GM08714 (cell line): ENCODE measurements at regions not wholly inside any gene's neighbourhood (a gene's known extent, or its start where the extent isn't known, plus 50 kb on each side); places are given as distances from the start of the nearest gene placed in this dataset.

Experiments used
- H3K4me3 ChIP-seq: fragments of 200-500 bp; sonication (Bioruptor generic); 2 replicates; pipeline ENCODE4 v1.5.1; 2014; ENCODE audit warnings: mild to moderate bottlenecking, low read length, inconsistent platforms
- ZNF274 ChIP-seq: IDR thresholded peaks from 2 replicates; pipeline ENCODE4 v1.6.1; 2012; ENCODE audit warnings: mild to moderate bottlenecking, low read depth, low read length

- no peak overlapping the region for H3K4me3 ChIP-seq
- TF ChIP-seq ZNF274, result no peak
Observed at GRCh38 chr20:60928341-60928740, 323.7 kb upstream of the CDH4 start.

GRCh38 chr20:60930023-60930790 is 321.9 kb upstream of the CDH4 start:
- no peak overlapping the region for H3K4me3 ChIP-seq
- TF ChIP-seq ZNF274, result no peak

GRCh38 chr20:60931696-60932095 is 320.4 kb upstream of the CDH4 start:
- no peak for TF ChIP-seq ZNF274
- H3K4me3 ChIP-seq, result no peak overlapping the region

- no peak for TF ChIP-seq ZNF274
- no peak overlapping the region for H3K4me3 ChIP-seq
Observed at GRCh38 chr20:60934724-60935123, 317.3 kb upstream of the CDH4 start.

- H3K4me3 ChIP-seq, result no peak overlapping the region
- no peak for TF ChIP-seq ZNF274
Observed at GRCh38 chr20:60935971-60936370, 316.1 kb upstream of the CDH4 start.

- no peak for TF ChIP-seq ZNF274
- H3K4me3 ChIP-seq, result no peak overlapping the region
Observed at GRCh38 chr20:60937585-60937984, 314.5 kb upstream of the CDH4 start.

GRCh38 chr20:60941379-60941778 is 310.7 kb upstream of the CDH4 start:
- TF ChIP-seq ZNF274, result no peak
- H3K4me3 ChIP-seq, result no peak overlapping the region

GRCh38 chr20:60947819-60948218 is 304.2 kb upstream of the CDH4 start:
- no peak overlapping the region for H3K4me3 ChIP-seq
- TF ChIP-seq ZNF274, result no peak

GRCh38 chr20:60948224-60948623 is 303.8 kb upstream of the CDH4 start:
- TF ChIP-seq ZNF274, result no peak
- no peak overlapping the region for H3K4me3 ChIP-seq

- no peak for TF ChIP-seq ZNF274
- H3K4me3 ChIP-seq, result no peak overlapping the region
Observed at GRCh38 chr20:60950561-60950960, 301.5 kb upstream of the CDH4 start.

GRCh38 chr20:60950974-60951373 is 301.1 kb upstream of the CDH4 start:
- no peak overlapping the region for H3K4me3 ChIP-seq
- no peak for TF ChIP-seq ZNF274

GRCh38 chr20:60952861-60953260 is 299.2 kb upstream of the CDH4 start:
- TF ChIP-seq ZNF274, result no peak
- H3K4me3 ChIP-seq, result no peak overlapping the region

- H3K4me3 ChIP-seq, result no peak overlapping the region
- TF ChIP-seq ZNF274, result no peak
Observed at GRCh38 chr20:60953321-60953720, 298.7 kb upstream of the CDH4 start.

GRCh38 chr20:60955706-60956105 is 296.4 kb upstream of the CDH4 start:
- TF ChIP-seq ZNF274, result no peak
- no peak overlapping the region for H3K4me3 ChIP-seq

- H3K4me3 ChIP-seq, result no peak overlapping the region
- TF ChIP-seq ZNF274, result no peak
Observed at GRCh38 chr20:60956194-60956593, 295.9 kb upstream of the CDH4 start.

GRCh38 chr20:60957621-60958020 is 294.4 kb upstream of the CDH4 start:
- no peak overlapping the region for H3K4me3 ChIP-seq
- no peak for TF ChIP-seq ZNF274
